K562 (cell line): ENCODE measurements at regions not wholly inside any gene's neighbourhood (a gene's known extent, or its start where the extent isn't known, plus 50 kb on each side); places are given as distances from the start of the nearest gene placed in this dataset.

Experiments
- ARNT ChIP-seq, 2 experiments: fragments of 450-650 bp; IDR thresholded peaks; 2 replicates each; pipeline ENCODE4 v1.6.1; 2016; ENCODE audit warnings: mild to moderate bottlenecking in 1 of 2
- CBX2 ChIP-seq: fragments of 200-600 bp; sonication (generic); IDR thresholded peaks from one replicate; pipeline ENCODE4 v1.6.1; 2012; ENCODE audit warnings: mild to moderate bottlenecking, low read length, inconsistent platforms; ENCODE audit not compliant: insufficient read depth, poor library complexity, severe bottlenecking
- DEAF1 ChIP-seq: fragments of 450-650 bp; formaldehyde crosslinking; IDR thresholded peaks from 2 replicates; pipeline ENCODE4 v1.4.0; 2020; ENCODE audit warnings: mild to moderate bottlenecking, moderate library complexity
- DIDO1 ChIP-seq: fragments of 450-650 bp; IDR thresholded peaks from 2 replicates; pipeline ENCODE4 v1.6.1; 2016; ENCODE audit warnings: low read depth, missing biosample characterization, missing genetic modification characterization
- MCM5 ChIP-seq: fragments of 450-650 bp; IDR thresholded peaks from 2 replicates; pipeline ENCODE4 v1.6.1; 2016; ENCODE audit warnings: low read depth
- SFPQ ChIP-seq: fragments of 200-400 bp; formaldehyde crosslinking; IDR thresholded peaks from 2 replicates; pipeline ENCODE4 v1.6.1; 2017; ENCODE audit warnings: mild to moderate bottlenecking, low read depth, low read length, moderate library complexity
- YBX1 ChIP-seq: fragments of 450-650 bp; IDR thresholded peaks from 2 replicates; pipeline ENCODE4 v1.7.1; 2016; ENCODE audit warnings: mild to moderate bottlenecking
- ZHX1 ChIP-seq: fragments of 150-350 bp; conservative IDR thresholded peaks from 2 replicates; pipeline ENCODE4 v1.6.1; 2014; ENCODE audit warnings: low read length
- ZNF384 ChIP-seq: IDR thresholded peaks from 2 replicates; pipeline ENCODE4 v1.6.1; 2012; ENCODE audit warnings: low read depth, low read length, improper control_type of control experiment
- ZNF445 ChIP-seq: fragments of 250-450 bp; sonication (Bioruptor Pico); IDR thresholded peaks from 2 replicates; pipeline ENCODE4 v1.4.0; 2020; ENCODE audit warnings: low read depth, mild to moderate bottlenecking, moderate library complexity
- ZNF644 ChIP-seq: fragments of 200-800 bp; sonication (Bioruptor generic); IDR thresholded peaks from 2 replicates; pipeline ENCODE4 v1.6.1; 2016; ENCODE audit warnings: low read depth, missing genetic modification characterization, missing compliant biosample characterization

GRCh38 chr13:47004540-47004939 is 107.7 kb upstream of the HTR2A start (continued):
- TF ChIP-seq DEAF1 (CRISPR knock-in tag) (no peak), ZNF445 (CRISPR knock-in tag) (no peak), DIDO1 (tag) (no peak), ARNT (IDR thresholded peaks at IDR 0.05) (no peak), MCM5 (no peak), ZHX1 (no peak), ZNF384 (no peak), CBX2 (no peak), ZNF644 (tag) (no peak), YBX1 (no peak), SFPQ (no peak)
